Loucy (cell line): ENCODE measurements at regions not wholly inside any gene's neighbourhood (a gene's known extent, or its start where the extent isn't known, plus 50 kb on each side); places are given as distances from the start of the nearest gene placed in this dataset.

Experiments used
- H2AFZ ChIP-seq: fragments of 200-600 bp; sonication (generic); 2 replicates; pipeline ENCODE4 v1.6.0; 2016; ENCODE audit warnings: antibody characterized with exemption, mild to moderate bottlenecking, low read length, moderate library complexity
- H3F3A ChIP-seq: fragments of 200-600 bp; 2 replicates; pipeline ENCODE4 v1.6.0; 2016; ENCODE audit warnings: antibody characterized with exemption, low read depth, mild to moderate bottlenecking
- H3K27me3 ChIP-seq: fragments of 200-600 bp; sonication (generic); 2 replicates; pipeline ENCODE4 v1.6.1; 2014; ENCODE audit warnings: low read length, mild to moderate bottlenecking; ENCODE audit not compliant: insufficient read depth, poor library complexity, severe bottlenecking
- H3K36me3 ChIP-seq: fragments of 200-600 bp; sonication (generic); 2 replicates; pipeline ENCODE4 v1.6.1; 2016; ENCODE audit warnings: low read length; ENCODE audit not compliant: insufficient read depth
- H3K4me1 ChIP-seq: fragments of 200-600 bp; sonication (generic); 2 replicates; pipeline ENCODE4 v1.5.1; 2014; ENCODE audit warnings: low read length, mild to moderate bottlenecking; ENCODE audit not compliant: insufficient read depth, poor library complexity, severe bottlenecking
- H3K4me2 ChIP-seq: fragments of 200-600 bp; sonication (generic); 2 replicates; pipeline ENCODE4 v1.6.0; 2014; ENCODE audit warnings: antibody characterized with exemption, low read length, low read depth, mild to moderate bottlenecking; ENCODE audit not compliant: poor library complexity, severe bottlenecking
- H3K4me3 ChIP-seq: fragments of 200-600 bp; sonication (generic); 2 replicates; pipeline ENCODE4 v1.5.1; 2014; ENCODE audit warnings: low read length, mild to moderate bottlenecking, mixed read lengths; ENCODE audit not compliant: poor library complexity, severe bottlenecking
- H3K79me2 ChIP-seq: fragments of 200-600 bp; sonication (generic); 2 replicates; pipeline ENCODE4 v1.6.1; 2014; ENCODE audit warnings: low read length; ENCODE audit not compliant: insufficient read depth
- H3K9ac ChIP-seq: fragments of 200-600 bp; sonication (generic); 2 replicates; pipeline ENCODE4 v1.6.0; 2014; ENCODE audit warnings: mild to moderate bottlenecking, low read depth, low read length, moderate library complexity; ENCODE audit not compliant: poor library complexity, severe bottlenecking
- H3K9me2 ChIP-seq: fragments of 200-600 bp; sonication (generic); replicated peaks from 2 replicates; pipeline ENCODE4 v1.6.1; 2016; ENCODE audit warnings: low read depth, low read length, mixed read lengths
- H3K9me3 ChIP-seq: fragments of 200-600 bp; sonication (generic); 2 replicates; pipeline ENCODE4 v1.6.1; 2014; ENCODE audit warnings: mild to moderate bottlenecking, antibody characterized with exemption, low read length, low read depth; ENCODE audit not compliant: insufficient read depth
- H4K20me1 ChIP-seq: fragments of 200-600 bp; sonication (generic); 2 replicates; pipeline ENCODE4 v1.6.0; 2014; ENCODE audit warnings: antibody characterized with exemption, low read length, mild to moderate bottlenecking; ENCODE audit not compliant: insufficient read depth, poor library complexity, severe bottlenecking
- CTCF ChIP-seq: fragments of 200-600 bp; sonication (generic); conservative IDR thresholded peaks from 2 replicates; pipeline ENCODE4 v1.5.1; 2014; ENCODE audit warnings: mild to moderate bottlenecking, antibody characterized with exemption, low read length
- EZH2phosphoT487 ChIP-seq: fragments of 200-600 bp; IDR thresholded peaks from 2 replicates; pipeline ENCODE4 v1.6.1; 2018; ENCODE audit warnings: antibody characterized with exemption, mild to moderate bottlenecking, moderate library complexity, borderline replicate concordance

GRCh38 chr6:54716010-54716409 is 130.6 kb upstream of the FAM83B start:
- no peaks in the 10 kb centered on the region for H3K36me3 ChIP-seq
- no peaks in the 10 kb centered on the region for H3K4me1 ChIP-seq
- no peak overlapping the region for H3K9ac ChIP-seq
- no peaks in the 10 kb centered on the region for H3K9me2 ChIP-seq
- H3K27me3 ChIP-seq: no peaks in the 10 kb centered on the region
- H2AFZ ChIP-seq: no peak overlapping the region
- no peaks in the 10 kb centered on the region for H3K79me2 ChIP-seq
- H3K4me2 ChIP-seq: no peak overlapping the region
- TF ChIP-seq EZH2phosphoT487 (no peak), CTCF (no peak)
- no peaks in the 10 kb centered on the region for H4K20me1 ChIP-seq
- no peaks in the 10 kb centered on the region for H3F3A ChIP-seq
- H3K9me3 ChIP-seq: no peaks in the 10 kb centered on the region
- H3K4me3 ChIP-seq: no peak overlapping the region

GRCh38 chr6:54716877-54717276 is 129.7 kb upstream of the FAM83B start:
- no peaks in the 10 kb centered on the region for H3K9me2 ChIP-seq
- no peaks in the 10 kb centered on the region for H4K20me1 ChIP-seq
- no peaks in the 10 kb centered on the region for H3K79me2 ChIP-seq
- no peak overlapping the region for H3K9ac ChIP-seq
- H3K4me1 ChIP-seq: no peaks in the 10 kb centered on the region
- H3K36me3 ChIP-seq: no peaks in the 10 kb centered on the region
- H3K27me3 ChIP-seq: no peaks in the 10 kb centered on the region
- no peak overlapping the region for H3K4me2 ChIP-seq
- no peak overlapping the region for H3K4me3 ChIP-seq
- no peaks in the 10 kb centered on the region for H3F3A ChIP-seq
- TF ChIP-seq CTCF: no peak
- TF ChIP-seq EZH2phosphoT487: no peak
- no peaks in the 10 kb centered on the region for H3K9me3 ChIP-seq
- no peak overlapping the region for H2AFZ ChIP-seq

- H3K9me3 ChIP-seq: no peaks in the 10 kb centered on the region
- H3K9me2 ChIP-seq: no peaks in the 10 kb centered on the region
- H3K9ac ChIP-seq: no peak overlapping the region
- no peak overlapping the region for H3K4me3 ChIP-seq
- H3K4me1 ChIP-seq: no peaks in the 10 kb centered on the region
- no peak overlapping the region for H2AFZ ChIP-seq
- H3K4me2 ChIP-seq: no peak overlapping the region
- H3K36me3 ChIP-seq: no peaks in the 10 kb centered on the region
- no peaks in the 10 kb centered on the region for H4K20me1 ChIP-seq
- H3F3A ChIP-seq: no peaks in the 10 kb centered on the region
- TF ChIP-seq EZH2phosphoT487 (no peak), CTCF (peak; percentile 86)
- no peaks in the 10 kb centered on the region for H3K27me3 ChIP-seq
- no peaks in the 10 kb centered on the region for H3K79me2 ChIP-seq
These were observed 128.6 kb upstream of the FAM83B start for GRCh38 chr6:54717849-54718455.
